GM19463 (cell line): ENCODE measurements at regions not wholly inside any gene's neighbourhood (a gene's known extent, or its start where the extent isn't known, plus 50 kb on each side); places are given as distances from the start of the nearest gene placed in this dataset.
"Not testable (repeated sequence)": the region's sequence is repeated elsewhere in the genome, so short reads cannot be mapped to it uniquely, and the experiment has no call there.

Experiments
- ATAC-seq: cut with Tn5 transposase; IDR thresholded peaks from one replicate; pipeline ENCODE4 v1.9.1; 2021; ENCODE audit warnings: mild to moderate bottlenecking, moderate library complexity; ENCODE audit not compliant: unreplicated experiment

DNA sequence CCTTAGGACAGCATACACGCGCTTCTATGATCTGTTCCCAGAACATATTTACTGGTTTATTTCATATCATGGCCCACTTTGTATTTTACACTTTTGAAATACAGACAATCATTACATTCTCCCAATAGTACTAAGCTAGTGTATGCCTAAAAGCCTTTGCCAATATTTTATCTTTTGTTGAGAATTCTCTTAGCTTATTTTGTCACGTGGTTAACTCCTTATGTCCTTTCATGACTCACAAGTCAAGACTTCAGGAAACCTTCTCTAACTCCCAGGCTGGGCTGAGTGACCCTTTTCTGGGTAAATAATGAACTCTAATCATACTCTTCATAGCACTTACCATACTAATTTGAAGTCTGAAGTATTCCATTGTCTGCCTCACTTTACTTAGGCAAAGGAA, 444.8 kb downstream of the ZNF33B start:
- ATAC-seq, result not testable (repeated sequence)

DNA sequence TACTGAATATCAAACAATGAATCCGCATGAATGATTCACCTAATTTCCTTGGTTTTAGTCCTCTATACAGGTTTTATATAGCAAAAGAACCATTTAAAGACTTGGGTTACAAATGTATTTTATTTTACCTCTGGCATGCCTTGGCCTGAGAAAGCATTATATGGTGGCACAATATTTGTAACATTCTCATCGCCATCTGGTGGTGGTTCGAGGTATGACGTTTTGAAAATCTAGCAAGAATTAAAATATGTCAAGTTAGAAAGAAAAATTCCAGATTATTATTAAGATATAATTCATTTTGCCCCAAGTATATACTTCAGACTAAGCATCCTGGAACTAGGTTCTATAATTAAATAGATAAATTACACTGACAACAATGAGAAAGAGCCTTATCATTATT, 445.9 kb downstream of the ZNF33B start:
- not testable (repeated sequence) for ATAC-seq

GRCh38 chr10:42187501-42188195, 450.7 kb downstream of the ZNF33B start:
- ATAC-seq, result not testable (repeated sequence)

DNA sequence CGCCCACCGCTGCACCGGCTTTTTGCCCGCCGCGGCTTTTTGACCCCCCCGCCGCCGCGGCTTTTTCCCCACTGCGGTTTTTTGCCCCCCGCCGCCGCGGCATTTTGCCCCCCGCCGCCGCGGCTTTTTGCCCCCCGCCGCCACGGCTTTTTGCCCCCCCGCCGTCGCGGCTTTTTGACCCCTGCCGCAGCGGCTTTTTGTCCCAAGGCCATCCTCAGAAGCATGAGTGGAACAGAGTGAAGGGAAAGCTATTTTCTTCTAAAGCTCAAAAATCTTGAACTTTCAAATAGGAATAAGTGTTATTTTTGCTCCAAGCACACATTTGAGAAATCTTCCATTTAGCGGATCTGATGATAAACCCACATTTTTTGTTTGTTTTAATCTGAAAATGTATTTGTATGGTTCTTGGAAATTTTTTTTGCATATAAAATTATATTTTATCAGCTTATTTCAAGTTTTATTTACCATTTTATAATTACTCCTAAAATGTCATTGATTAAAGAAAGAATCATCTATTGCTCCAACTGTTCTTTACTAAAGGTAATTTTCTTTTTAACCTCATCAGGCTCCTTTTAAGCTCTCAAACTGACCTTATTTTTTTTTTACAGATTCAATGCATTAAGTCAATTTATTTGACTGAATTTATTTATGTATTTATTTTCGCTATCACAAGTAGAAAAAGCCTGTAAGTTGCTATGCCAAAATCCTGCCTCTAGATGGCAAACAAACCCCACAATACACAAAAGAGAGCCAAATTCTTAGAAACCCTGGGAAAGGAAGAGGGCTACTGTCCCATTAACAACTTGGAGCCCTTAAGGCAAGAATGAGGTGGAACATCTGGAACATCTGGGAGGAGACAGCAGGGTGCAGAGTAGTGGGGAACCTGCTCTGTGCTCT, 460.3 kb downstream of the ZNF33B start:
- ATAC-seq, result not testable (repeated sequence)

DNA sequence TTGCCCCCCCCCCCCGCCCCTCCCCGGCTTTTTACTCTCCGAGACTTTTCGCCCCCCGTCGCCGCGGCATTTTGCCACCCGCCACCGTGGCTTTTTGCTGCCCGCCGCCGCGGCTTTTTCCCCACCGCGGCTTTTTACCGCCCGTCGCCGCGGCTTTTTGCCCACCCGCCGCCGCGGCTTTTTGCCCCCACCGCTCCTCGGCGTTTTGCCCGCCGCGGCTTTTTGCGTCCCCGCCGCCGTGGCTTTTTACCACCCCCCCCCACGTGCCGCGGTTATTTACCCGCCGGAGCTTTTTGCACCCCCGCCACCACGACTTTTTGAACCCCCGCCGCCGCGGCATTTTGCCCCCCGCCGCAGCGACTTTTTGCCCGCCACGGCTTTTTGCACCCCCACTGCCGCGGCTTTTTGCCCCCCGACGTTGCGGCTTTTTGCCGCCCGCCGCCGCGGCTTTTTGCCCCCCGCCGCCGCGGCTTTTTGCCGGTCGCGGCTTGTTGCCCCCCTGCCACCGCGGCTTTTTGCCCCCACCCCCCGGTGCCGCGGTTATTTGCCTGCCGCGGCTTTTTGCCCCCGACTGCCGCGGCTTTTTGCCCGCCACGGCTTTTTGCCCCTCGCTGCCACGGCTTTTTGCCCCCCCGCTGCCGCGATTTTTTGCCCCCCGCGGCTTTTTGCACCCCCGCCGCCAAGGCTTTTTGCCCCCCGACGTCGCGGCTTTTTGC, 461.1 kb downstream of the ZNF33B start:
- no peak for ATAC-seq

DNA sequence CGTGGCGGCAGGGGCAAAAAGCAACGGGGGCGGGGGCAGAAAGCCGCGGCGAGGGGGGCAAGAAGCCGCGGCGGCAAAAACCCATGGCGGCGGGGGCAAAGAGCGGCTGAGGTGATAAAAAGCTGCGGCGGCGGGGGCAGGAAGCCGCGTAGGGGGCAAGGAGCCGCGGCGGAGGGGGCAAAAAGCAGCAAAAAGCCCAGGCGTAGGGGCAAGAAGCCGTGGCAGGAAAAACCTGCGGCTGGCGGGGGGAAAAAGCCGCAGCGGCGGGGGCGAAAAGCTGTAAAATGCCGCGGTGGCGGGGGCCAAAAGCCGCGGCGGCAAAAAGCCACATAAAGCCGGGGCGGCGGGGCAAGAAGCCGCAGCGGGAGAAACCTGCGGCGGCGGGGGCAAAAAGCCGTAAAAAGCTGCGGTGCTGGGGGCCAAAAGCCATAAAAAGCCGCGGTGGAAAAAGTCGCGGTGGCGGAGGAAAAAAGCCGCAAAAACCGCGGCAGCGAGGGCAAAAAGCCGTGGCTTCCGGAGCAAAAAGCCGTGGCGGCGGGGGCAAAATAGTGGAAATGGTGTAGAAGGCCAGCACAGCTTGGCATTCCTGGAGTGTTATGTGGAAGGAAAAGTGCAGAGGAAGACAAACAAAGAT, 487.8 kb downstream of the ZNF33B start:
- no peak for ATAC-seq

DNA sequence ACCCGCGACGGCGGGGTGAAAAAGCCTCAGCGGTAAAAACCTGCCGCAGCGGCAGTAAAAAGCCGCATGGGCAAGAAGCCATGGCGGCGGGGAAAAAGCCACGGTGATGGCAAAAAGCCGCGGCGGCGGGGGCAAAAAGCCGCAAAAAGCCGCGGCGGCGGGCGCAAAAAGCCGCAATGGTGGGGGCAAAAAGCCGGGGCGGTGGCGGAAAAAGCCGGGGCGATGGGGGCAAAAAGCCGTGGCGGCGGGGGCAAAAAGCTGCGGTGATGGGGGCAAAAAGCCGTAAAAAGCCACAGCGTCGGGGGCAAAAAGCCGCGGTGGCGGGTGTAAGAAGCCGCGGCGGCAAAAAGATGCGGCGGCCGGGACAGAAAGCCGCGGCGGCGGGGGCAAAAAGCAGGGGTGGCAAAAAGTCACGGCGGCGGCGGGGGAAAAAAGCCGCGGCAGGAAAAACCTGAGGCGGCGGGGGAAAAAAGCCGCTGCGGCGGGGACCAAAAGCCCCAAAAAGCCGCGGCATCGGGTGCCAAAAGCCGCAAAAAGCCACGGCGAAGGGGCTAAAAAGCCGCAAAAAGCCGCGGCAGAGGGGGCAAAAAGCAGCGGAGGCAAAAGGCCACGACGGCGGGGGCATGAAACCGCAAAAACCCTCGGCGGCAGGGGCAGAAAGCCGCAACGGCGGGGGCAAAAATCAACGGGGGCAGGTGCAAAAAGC, 488.5 kb downstream of the ZNF33B start:
- no peak for ATAC-seq

DNA sequence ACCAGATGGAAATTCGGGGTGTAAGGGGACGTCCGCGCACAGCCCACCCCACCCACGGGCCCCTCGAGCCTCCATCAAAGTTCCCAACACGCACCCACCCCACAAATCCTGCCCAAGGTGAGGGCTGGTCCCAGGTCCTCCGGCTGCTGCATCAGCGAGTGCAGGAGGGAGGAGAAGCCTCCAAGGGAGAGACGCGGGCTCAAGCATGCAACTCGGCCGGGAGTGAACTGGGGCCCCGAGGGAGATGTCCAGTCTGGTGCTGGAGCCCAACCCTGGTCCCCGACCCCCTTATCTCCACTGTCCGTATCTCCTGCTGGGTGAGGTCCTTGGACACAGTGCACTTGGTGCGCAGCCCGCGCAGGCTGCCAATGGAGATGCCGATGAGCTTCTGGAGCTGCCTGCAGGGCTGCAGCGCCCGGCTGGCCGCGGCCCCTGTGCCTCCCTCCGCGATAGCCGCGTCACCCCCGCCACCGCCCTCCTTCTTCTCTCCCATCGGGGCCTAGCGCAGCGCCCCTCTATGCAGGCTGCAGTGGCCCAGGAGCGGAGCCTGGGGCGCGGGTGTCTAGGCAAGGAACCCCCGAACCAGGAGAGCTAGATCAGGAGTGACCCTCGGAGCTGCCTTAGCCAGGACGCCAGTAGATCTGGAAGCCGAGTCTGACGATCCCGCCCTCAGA, 489.2 kb downstream of the ZNF33B start:
- no peak for ATAC-seq

DNA sequence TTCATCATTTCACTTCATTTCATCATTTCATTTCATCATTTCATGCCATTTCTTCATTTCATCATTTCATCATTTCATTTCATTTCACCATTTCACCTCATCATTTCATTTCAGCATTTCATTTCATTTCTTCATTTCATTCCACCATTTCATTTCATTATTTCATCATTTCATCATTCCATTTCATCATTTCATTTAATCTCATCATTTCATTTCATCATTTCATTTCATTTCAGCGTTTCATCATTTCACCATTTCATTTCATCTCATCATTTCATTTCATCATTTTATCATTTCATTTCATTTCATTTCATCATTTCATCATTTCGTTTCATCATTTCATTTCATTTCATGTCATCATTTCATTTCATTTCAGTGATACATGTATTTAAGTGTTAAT, 492.2 kb downstream of the ZNF33B start:
- ATAC-seq, result not testable (repeated sequence)

DNA sequence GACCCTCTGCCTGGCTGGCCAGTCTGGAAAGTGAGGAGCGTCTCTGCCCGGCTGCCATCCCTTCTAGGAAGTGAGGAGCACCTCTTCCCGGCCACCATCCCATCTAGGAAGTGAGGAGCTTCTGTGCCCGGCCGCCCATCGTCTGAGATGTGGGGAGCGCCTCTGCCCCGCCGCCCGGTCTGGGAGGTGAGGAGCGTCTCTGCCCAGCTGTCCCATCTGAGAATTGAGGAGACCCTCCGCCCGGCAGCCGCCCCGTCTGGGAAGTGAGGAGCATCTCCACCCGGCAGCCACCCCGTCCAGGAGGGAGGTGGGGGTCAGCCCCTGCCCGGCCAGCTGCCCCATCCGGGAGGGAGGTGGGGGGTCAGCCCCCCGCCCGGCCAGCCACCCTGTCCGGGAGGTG, 500.3 kb downstream of the ZNF33B start:
- ATAC-seq, result not testable (repeated sequence)

- no peak for ATAC-seq
Measured at GRCh38 chr10:42113158-42113450, 525.3 kb downstream of the ZNF33B start.

GRCh38 chr10:42112331-42113157, 525.8 kb downstream of the ZNF33B start:
- no peak for ATAC-seq

DNA sequence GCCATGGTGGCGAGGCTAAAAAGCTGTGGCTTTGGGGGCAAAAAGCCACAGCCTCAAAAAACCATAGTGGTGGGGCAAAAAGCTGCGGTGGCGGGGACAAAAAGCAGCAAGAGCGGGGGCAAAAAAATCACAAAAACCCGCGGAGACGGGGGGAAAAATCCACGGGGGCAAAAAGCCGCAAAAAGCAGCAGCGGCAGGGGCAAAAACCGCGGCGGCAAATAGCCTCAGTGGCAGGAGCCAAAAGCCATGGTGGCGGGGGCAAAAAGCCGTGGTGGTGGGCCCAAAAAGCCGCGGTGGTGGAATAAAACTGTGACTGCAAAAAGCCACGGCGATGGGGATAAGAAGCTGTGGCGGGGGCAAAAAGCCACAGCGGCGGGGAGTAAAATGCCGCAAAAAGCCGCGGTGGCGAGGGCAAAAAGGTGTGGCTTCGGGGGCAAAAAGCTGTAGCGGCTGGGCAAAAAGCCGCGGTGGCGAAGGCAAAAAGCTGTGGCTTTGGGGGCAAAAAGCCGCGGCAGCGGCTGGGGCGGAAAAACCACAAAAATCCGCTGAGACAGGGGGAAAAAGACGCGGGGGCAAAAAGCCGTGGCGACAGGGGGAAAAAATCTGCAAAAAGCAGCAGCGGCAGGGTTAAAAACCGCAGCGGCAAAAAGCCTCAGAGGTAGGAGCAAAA, 526.6 kb downstream of the ZNF33B start:
- ATAC-seq, result no peak

DNA sequence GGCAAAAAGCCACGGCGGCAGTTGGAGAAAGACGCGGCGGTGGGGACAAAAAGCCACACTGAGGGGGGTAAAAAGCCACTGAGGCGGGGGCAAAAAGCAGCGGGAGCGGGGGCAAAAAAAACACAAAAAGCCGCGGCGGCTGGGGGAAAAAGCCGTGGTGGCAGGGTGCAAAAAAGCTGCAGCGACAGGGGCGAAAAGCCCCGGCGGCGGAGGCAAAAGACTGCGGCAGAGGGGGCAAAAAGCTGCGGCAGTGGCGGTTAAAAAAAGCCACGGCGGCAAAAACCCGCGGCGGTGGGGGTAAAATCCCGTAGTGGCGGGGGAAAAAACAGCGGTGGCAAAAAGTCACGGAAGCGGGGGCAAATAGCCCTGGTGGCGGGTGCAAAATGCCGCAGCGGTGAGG, 527.3 kb downstream of the ZNF33B start:
- no peak for ATAC-seq
